ENCODE measurements at regions not wholly inside any gene's neighbourhood (a gene's known extent, or its start where the extent isn't known, plus 50 kb on each side); places are given as distances from the start of the nearest gene placed in this dataset.

DNA sequence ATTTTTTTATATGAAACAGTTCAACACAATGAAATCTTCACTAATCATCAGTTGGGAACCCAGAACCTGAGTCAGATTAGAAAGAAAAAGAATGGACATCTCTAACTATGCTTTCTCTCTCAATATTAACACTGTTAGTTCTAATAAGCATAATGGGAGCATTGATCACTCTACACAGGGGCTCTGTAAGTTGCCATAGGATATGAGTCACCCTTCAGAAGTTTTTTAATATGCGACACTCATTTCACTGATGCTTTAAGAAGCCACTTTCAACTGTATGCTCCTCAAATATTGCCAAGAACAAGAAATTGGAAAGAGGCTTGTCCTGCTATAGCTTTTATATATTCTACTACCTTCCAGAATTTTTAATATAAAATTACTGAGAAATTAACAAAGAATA, 187.0 kb downstream of the AASDH start:
- H3K4me2 ChIP-seq (ENCODE audit: low read length) = no peak overlapping the region
- Mint-ChIP-seq H3K27me3 (ENCODE audit: low read depth, unreplicated experiment) (no peaks in the 10 kb centered on the region), H3K27ac (ENCODE audit: unreplicated experiment) (no peak overlapping the region), H3K9me3 (ENCODE audit: unreplicated experiment) (no peaks in the 10 kb centered on the region), H3K4me1 (ENCODE audit: low read depth, unreplicated experiment) (peaks cover 6% of the 10 kb centered on the region), H3K4me3 (ENCODE audit: unreplicated experiment) (no peak overlapping the region), H3K36me3 (ENCODE audit: low read depth, unreplicated experiment) (no peaks in the 10 kb centered on the region)
- no peaks in the 10 kb centered on the region for H3K79me2 ChIP-seq (ENCODE audit: insufficient read depth, low read length)
- FAIRE-seq (no peak), DNase-seq (ENCODE audit: low read depth) (peak; percentile 15)
- TF ChIP-seq EZH2 (IDR thresholded peaks at IDR 0.05; ENCODE audit: insufficient read depth, low read length) (no peak), CTCF (IDR thresholded peaks at IDR 0.05; ENCODE audit: insufficient read depth, low read depth, low read length) (no peak)
- H3K4me1 ChIP-seq (ENCODE audit: insufficient read depth, low read length) = no peaks in the 10 kb centered on the region
- H3K4me3 ChIP-seq (ENCODE audit: insufficient read depth, low read depth, low read length) = no peak overlapping the region
- H3K9ac ChIP-seq (ENCODE audit: low read length) = no peak overlapping the region
- H3K36me3 ChIP-seq (ENCODE audit: insufficient read depth, low read length) = no peaks in the 10 kb centered on the region
- H3K27me3 ChIP-seq (ENCODE audit: insufficient read depth, low read length) = no peaks in the 10 kb centered on the region
- H3K9me3 ChIP-seq (ENCODE audit: insufficient read depth, low read depth, low read length) = no peaks in the 10 kb centered on the region
- no peaks in the 10 kb centered on the region for H4K20me1 ChIP-seq (ENCODE audit: insufficient read depth, low read length)
- H3K27ac ChIP-seq (ENCODE audit: low read depth, low read length) = no peak overlapping the region
- no peak overlapping the region for H2AFZ ChIP-seq (ENCODE audit: low read depth, low read length)

- no peaks in the 10 kb centered on the region for H3K27me3 ChIP-seq (ENCODE audit: insufficient read depth, low read length)
- H3K36me3 ChIP-seq (ENCODE audit: insufficient read depth, low read length) = no peaks in the 10 kb centered on the region
- H3K9me3 ChIP-seq (ENCODE audit: insufficient read depth, low read depth, low read length) = no peaks in the 10 kb centered on the region
- Mint-ChIP-seq H3K9me3 (ENCODE audit: unreplicated experiment) (no peaks in the 10 kb centered on the region), H3K4me3 (ENCODE audit: unreplicated experiment) (no peak overlapping the region), H3K4me1 (ENCODE audit: low read depth, unreplicated experiment) (peaks cover 6% of the 10 kb centered on the region), H3K27ac (ENCODE audit: unreplicated experiment) (no peak overlapping the region), H3K36me3 (ENCODE audit: low read depth, unreplicated experiment) (no peaks in the 10 kb centered on the region), H3K27me3 (ENCODE audit: low read depth, unreplicated experiment) (no peaks in the 10 kb centered on the region)
- no peak overlapping the region for H3K9ac ChIP-seq (ENCODE audit: low read length)
- H3K79me2 ChIP-seq (ENCODE audit: insufficient read depth, low read length) = no peaks in the 10 kb centered on the region
- no peaks in the 10 kb centered on the region for H4K20me1 ChIP-seq (ENCODE audit: insufficient read depth, low read length)
- H2AFZ ChIP-seq (ENCODE audit: low read depth, low read length) = no peak overlapping the region
- DNase-seq (ENCODE audit: low read depth) (no peak), FAIRE-seq (no peak)
- H3K4me2 ChIP-seq (ENCODE audit: low read length) = no peak overlapping the region
- H3K4me1 ChIP-seq (ENCODE audit: insufficient read depth, low read length) = no peaks in the 10 kb centered on the region
- no peak for TF ChIP-seq EZH2 (IDR thresholded peaks at IDR 0.05; ENCODE audit: insufficient read depth, low read length)
- TF ChIP-seq CTCF (IDR thresholded peaks at IDR 0.05; ENCODE audit: insufficient read depth, low read depth, low read length) = no peak
- no peak overlapping the region for H3K27ac ChIP-seq (ENCODE audit: low read depth, low read length)
- H3K4me3 ChIP-seq (ENCODE audit: insufficient read depth, low read depth, low read length) = no peak overlapping the region
These were observed 189.0 kb downstream of the AASDH start for GRCh38 chr4:56198265-56198664.

DNA sequence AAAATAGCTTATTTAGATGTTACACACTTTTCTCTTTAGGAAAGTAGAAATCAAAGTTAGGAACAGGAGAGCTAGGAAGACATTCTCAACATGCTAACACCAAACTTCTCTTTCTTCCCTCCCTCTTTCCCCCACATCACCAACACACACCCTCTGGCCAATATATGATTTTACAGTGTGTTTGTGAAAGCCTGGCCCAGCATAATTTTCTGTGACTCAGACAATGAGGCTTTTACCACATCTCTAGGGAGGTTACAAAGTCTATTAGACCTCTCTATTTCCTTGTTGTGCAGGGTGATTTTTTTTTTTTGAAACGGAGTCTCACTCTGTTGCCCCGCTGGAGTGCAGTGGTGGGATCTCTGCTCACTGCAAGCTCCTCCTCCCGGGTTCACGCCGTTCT, 189.9 kb downstream of the AASDH start:
- H3K4me1 ChIP-seq (ENCODE audit: insufficient read depth, low read length) = no peaks in the 10 kb centered on the region
- H3K27ac Mint-ChIP-seq (ENCODE audit: unreplicated experiment) = no peak overlapping the region
- H3K27me3 Mint-ChIP-seq (ENCODE audit: low read depth, unreplicated experiment) = no peaks in the 10 kb centered on the region
- no peaks in the 10 kb centered on the region for H4K20me1 ChIP-seq (ENCODE audit: insufficient read depth, low read length)
- no peaks in the 10 kb centered on the region for H3K9me3 ChIP-seq (ENCODE audit: insufficient read depth, low read depth, low read length)
- no peak overlapping the region for H3K4me3 ChIP-seq (ENCODE audit: insufficient read depth, low read depth, low read length)
- no peak overlapping the region for H3K27ac ChIP-seq (ENCODE audit: low read depth, low read length)
- H3K36me3 ChIP-seq (ENCODE audit: insufficient read depth, low read length) = no peaks in the 10 kb centered on the region
- no peaks in the 10 kb centered on the region for H3K36me3 Mint-ChIP-seq (ENCODE audit: low read depth, unreplicated experiment)
- no peaks in the 10 kb centered on the region for H3K27me3 ChIP-seq (ENCODE audit: insufficient read depth, low read length)
- H3K4me2 ChIP-seq (ENCODE audit: low read length) = no peak overlapping the region
- H3K4me3 Mint-ChIP-seq (ENCODE audit: unreplicated experiment) = no peak overlapping the region
- DNase-seq (ENCODE audit: low read depth) = peak; percentile 36
- H3K79me2 ChIP-seq (ENCODE audit: insufficient read depth, low read length) = no peaks in the 10 kb centered on the region
- H3K9ac ChIP-seq (ENCODE audit: low read length) = no peak overlapping the region
- peaks cover 6% of the 10 kb centered on the region for H3K4me1 Mint-ChIP-seq (ENCODE audit: low read depth, unreplicated experiment)
- H3K9me3 Mint-ChIP-seq (ENCODE audit: unreplicated experiment) = peaks cover 2% of the 10 kb centered on the region
- TF ChIP-seq CTCF (IDR thresholded peaks at IDR 0.05; ENCODE audit: insufficient read depth, low read depth, low read length) = no peak
- TF ChIP-seq EZH2 (IDR thresholded peaks at IDR 0.05; ENCODE audit: insufficient read depth, low read length) = no peak
- no peak for FAIRE-seq
- no peak overlapping the region for H2AFZ ChIP-seq (ENCODE audit: low read depth, low read length)
